T-cell (primary cell): ENCODE measurements at regions not wholly inside any gene's neighbourhood (a gene's known extent, or its start where the extent isn't known, plus 50 kb on each side); places are given as distances from the start of the nearest gene placed in this dataset.

Experiments
- ATAC-seq, 4 experiments: fragments of 200-7000 bp in 3 of 4; fragments of 150-1000 bp in 1 of 4; cut with Tn5 transposase; replicated peaks in 1 of 4; 1 replicate in 3 of 4; 2 replicates in 1 of 4; pipeline ENCODE4 v1.10.0; 2021; ENCODE audit warnings: moderate library complexity in 3 of 4, mild to moderate bottlenecking in 2 of 4, moderate number of reproducible peaks in 1 of 4
- CTCF ChIA-PET, 2 donors: fragments of 300-600 bp; sonication (Branson Sonifier 250); formaldehyde crosslinking; loops; one replicate each; lab custom pipeline; 2022; ENCODE audit warnings: antibody characterized with exemption in 2 of 2; lab: Charles Lee
- POLR2A ChIA-PET, 2 donors: fragments of 300-600 bp; sonication (Branson Sonifier 250); formaldehyde crosslinking; loops; one replicate each; lab custom pipeline; 2022; ENCODE audit warnings: antibody characterized with exemption in 2 of 2; lab: Charles Lee
- DNase-seq, 35 experiments: peaks; one replicate each; pipeline versions ENCODE4 v3.0.0 to v3.0.0-alpha.2; 2013 to 2023
- H3K27ac ChIP-seq: one replicate; pipeline ENCODE4 v1.5.1; 2013; ENCODE audit warnings: low read length
- H3K27me3 ChIP-seq, 2 experiments: replicated peaks in 1 of 2; 1 replicate in 1 of 2; 2 replicates in 1 of 2; pipeline versions ENCODE4 v1.6.1 to v1.7.0; 2013; ENCODE audit warnings: low read length in 1 of 2, mixed read lengths in 1 of 2; ENCODE audit not compliant: control insufficient read depth in 2 of 2, insufficient read depth in 2 of 2; ENCODE audit errors: extremely low read depth in 1 of 2
- H3K36me3 ChIP-seq, 2 donors: 1 replicate in 1 of 2; 2 replicates in 1 of 2; pipeline versions ENCODE4 v1.6.1 to v1.7.0; 2013; ENCODE audit warnings: low read length in 1 of 2; ENCODE audit not compliant: control insufficient read depth in 2 of 2, insufficient read depth in 1 of 2; ENCODE audit errors: extremely low read depth in 1 of 2
- H3K4me1 ChIP-seq, 2 experiments: 1 replicate in 1 of 2; 2 replicates in 1 of 2; pipeline versions ENCODE4 v1.6.1 to v1.7.0; 2013; ENCODE audit warnings: low read length in 2 of 2, mixed read lengths in 1 of 2; ENCODE audit not compliant: insufficient read depth in 2 of 2, control insufficient read depth in 1 of 2; ENCODE audit errors: extremely low read depth in 1 of 2
- H3K4me3 ChIP-seq, 2 donors: 1 replicate in 1 of 2; 2 replicates in 1 of 2; pipeline versions ENCODE4 v1.5.1 to v1.7.0; 2013; ENCODE audit warnings: mild to moderate bottlenecking in 2 of 2, low read length in 1 of 2, moderate library complexity in 1 of 2; ENCODE audit not compliant: control insufficient read depth in 1 of 2; ENCODE audit errors: extremely low read depth in 1 of 2
- H3K9me3 ChIP-seq: 2 replicates; pipeline ENCODE4 v1.7.0; 2013
- H3K27ac Mint-ChIP-seq, 2 donors: one replicate each; pipeline ENCODE4 v1.8.0; 2020 to 2021; ENCODE audit warnings: mild to moderate bottlenecking in 2 of 2, mixed read lengths in 2 of 2
- H3K27me3 Mint-ChIP-seq, 2 donors: one replicate each; pipeline ENCODE4 v1.8.0; 2021 to 2022; ENCODE audit warnings: mixed read lengths in 2 of 2
- H3K36me3 Mint-ChIP-seq: one replicate; pipeline ENCODE4 v1.8.0; 2021; ENCODE audit warnings: mixed read lengths
- H3K4me1 Mint-ChIP-seq, 3 donors: one replicate each; pipeline ENCODE4 v1.8.0; 2020 to 2022; ENCODE audit warnings: mixed read lengths in 3 of 3, mild to moderate bottlenecking in 1 of 3
- H3K4me3 Mint-ChIP-seq, 3 donors: one replicate each; pipeline ENCODE4 v1.8.0; 2020 to 2022; ENCODE audit warnings: mild to moderate bottlenecking in 3 of 3, mixed read lengths in 3 of 3, moderate library complexity in 3 of 3
- H3K9me3 Mint-ChIP-seq, 3 donors: one replicate each; pipeline ENCODE4 v1.8.0; 2020 to 2022; ENCODE audit warnings: mixed read lengths in 3 of 3
- WGBS: methylation state at CpG from one replicate; pipeline ENCODE4 v1.1.5; 2013; ENCODE audit warnings: missing lambda C conversion rate; ENCODE audit not compliant: insufficient coverage; 5-methylcytosine and 5-hydroxymethylcytosine counted together

DNA sequence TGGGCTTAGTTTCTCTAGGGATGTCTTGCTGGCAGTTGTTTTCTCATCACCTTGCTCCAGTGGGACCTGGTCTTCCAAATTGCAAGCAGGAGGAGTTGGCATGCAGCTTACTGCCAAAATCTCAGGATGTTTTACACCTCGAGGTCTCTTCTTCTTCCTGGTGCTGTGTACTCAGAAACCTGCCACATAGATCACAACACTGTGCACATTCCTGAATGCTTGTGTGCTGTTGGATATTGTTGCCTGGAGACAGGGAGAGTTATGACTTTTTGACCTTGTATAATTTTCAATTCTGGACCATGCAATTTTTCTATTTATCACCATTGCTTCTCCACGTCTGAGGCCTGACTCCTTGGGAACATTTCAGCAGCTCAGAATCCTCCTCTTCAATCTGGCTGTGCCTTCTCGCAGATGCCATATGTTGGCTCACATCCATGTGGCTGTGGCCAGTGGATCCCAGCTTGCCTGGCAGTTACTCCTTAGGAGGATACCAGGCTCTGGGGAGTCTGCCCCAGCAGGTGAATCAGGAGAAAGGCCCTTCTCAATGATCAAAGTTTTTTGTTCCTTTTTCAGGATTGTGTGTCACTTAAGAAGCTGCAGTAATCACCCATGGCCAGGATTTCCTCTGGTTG is 489.3 kb downstream of the TSN start:
- no peak overlapping the region for H3K4me3 Mint-ChIP-seq
- 72% methylated on average over 2 of the region's 3 CpGs for WGBS
- H3K4me1 Mint-ChIP-seq: no peaks in the 10 kb centered on the region
- POLR2A ChIA-PET: no interaction called here
- H3K27ac Mint-ChIP-seq: no peak overlapping the region
- CTCF ChIA-PET: interaction anchor here in 1 of 2 donors (0.6 kb wide), 1 partner anchor 1016 kb away, joined by 6 read pairs; no protein-coding TSS in a partner anchor
- Histone ChIP-seq H3K27ac (no peak overlapping the region), H3K4me3 (no peak overlapping the region), H3K9me3 (no peaks in the 10 kb centered on the region), H3K27me3 (no peaks in the 10 kb centered on the region), H3K4me1 (no peaks in the 10 kb centered on the region), H3K36me3 (no peaks in the 10 kb centered on the region)
- ATAC-seq (no peak), DNase-seq (no peak)
- no peaks in the 10 kb centered on the region for H3K9me3 Mint-ChIP-seq
- no peaks in the 10 kb centered on the region for H3K36me3 Mint-ChIP-seq
- H3K27me3 Mint-ChIP-seq: peaks cover 0 to 3% of the 10 kb centered on the region in 2 donors

DNA sequence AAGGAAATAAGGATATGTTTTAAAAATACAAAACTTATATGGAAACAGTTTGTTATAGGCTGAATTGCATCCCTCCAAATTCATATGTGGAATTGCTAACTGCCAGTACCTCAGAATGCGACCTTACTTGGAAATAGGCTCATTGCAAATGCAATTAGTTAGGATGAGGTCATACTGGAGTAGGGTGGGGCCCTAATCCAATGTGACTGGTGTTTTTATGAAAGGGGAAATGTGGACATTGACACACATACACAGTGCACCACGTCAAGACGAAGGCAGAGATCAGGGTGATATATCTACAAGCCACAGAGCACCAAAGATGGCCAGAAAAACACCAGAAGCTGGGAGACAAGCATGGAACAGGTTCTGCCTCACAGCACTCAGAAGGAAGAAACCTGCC is 494.2 kb downstream of the TSN start:
- Histone ChIP-seq H3K9me3 (no peaks in the 10 kb centered on the region), H3K27ac (no peak overlapping the region), H3K4me3 (no peak overlapping the region), H3K36me3 (no peaks in the 10 kb centered on the region), H3K4me1 (no peaks in the 10 kb centered on the region), H3K27me3 (no peaks in the 10 kb centered on the region)
- ChIA-PET POLR2A (no interaction called here), CTCF (no interaction called here)
- WGBS: 69% methylated on average over 3 of the region's 3 CpGs
- Mint-ChIP-seq H3K4me3 (no peak overlapping the region), H3K4me1 (no peaks in the 10 kb centered on the region), H3K9me3 (no peaks in the 10 kb centered on the region), H3K36me3 (no peaks in the 10 kb centered on the region), H3K27ac (no peak overlapping the region), H3K27me3 (peaks cover 2 to 3% of the 10 kb centered on the region in 2 donors)
- DNase-seq: no peak
- ATAC-seq: no peak

DNA sequence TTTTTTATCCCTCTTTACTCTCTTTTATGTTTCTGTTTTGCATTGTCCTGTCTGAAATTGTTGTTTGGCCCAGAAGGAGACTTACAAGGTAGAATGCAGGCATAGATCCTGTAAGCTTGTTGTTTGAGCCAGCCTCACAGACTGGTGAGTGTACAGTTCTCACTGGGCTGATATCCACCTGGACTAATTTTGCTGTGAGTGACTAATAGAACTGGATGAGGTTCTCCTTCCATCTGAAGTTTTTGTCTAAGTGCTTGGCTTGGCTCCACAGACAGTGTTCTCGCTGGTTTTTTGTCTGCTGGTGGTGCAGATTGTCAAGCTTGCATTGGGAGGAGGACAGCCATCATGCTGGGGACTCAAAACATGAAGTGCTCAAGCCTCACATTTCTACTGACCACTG is 495.7 kb downstream of the TSN start:
- H3K4me3 ChIP-seq: no peak overlapping the region
- H3K27me3 Mint-ChIP-seq: peaks cover 2% of the 10 kb centered on the region in 2 donors
- H3K9me3 ChIP-seq: no peaks in the 10 kb centered on the region
- no peaks in the 10 kb centered on the region for H3K27me3 ChIP-seq
- no peaks in the 10 kb centered on the region for H3K9me3 Mint-ChIP-seq
- DNase-seq (no peak), ATAC-seq (no peak)
- H3K36me3 Mint-ChIP-seq: no peaks in the 10 kb centered on the region
- H3K4me1 ChIP-seq: no peaks in the 10 kb centered on the region
- no CpG with 5 or more reads among the region's 1 CpG for WGBS
- no peak overlapping the region for H3K27ac ChIP-seq
- no peak overlapping the region for H3K4me3 Mint-ChIP-seq
- ChIA-PET CTCF (no interaction called here), POLR2A (no interaction called here)
- H3K4me1 Mint-ChIP-seq: no peaks in the 10 kb centered on the region
- no peak overlapping the region for H3K27ac Mint-ChIP-seq
- no peaks in the 10 kb centered on the region for H3K36me3 ChIP-seq

DNA sequence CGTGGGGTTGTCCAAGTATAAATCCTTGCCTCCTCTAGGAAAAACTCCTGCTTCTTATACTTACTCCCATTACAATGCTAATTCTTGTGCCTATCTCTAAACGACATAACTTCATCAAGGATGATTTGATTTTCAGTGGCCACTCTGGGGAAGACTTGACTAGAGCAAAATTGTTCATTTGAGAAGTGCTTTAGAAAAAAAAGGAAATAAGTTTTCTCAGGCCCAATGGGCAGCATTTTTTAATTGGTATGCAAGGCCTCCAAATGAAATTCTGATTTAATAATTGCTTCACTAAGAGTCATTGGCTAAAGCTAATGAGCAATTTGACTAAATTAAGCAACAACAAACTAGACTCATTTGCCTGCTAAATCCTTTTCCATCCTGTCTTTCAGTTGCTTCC is 496.1 kb downstream of the TSN start:
- H3K4me3 Mint-ChIP-seq: no peak overlapping the region
- H3K27ac Mint-ChIP-seq: no peak overlapping the region
- CTCF ChIA-PET: no interaction called here
- no peaks in the 10 kb centered on the region for H3K27me3 ChIP-seq
- no peaks in the 10 kb centered on the region for H3K36me3 Mint-ChIP-seq
- ATAC-seq: no peak
- no peak for DNase-seq
- POLR2A ChIA-PET: no interaction called here
- no peaks in the 10 kb centered on the region for H3K4me1 Mint-ChIP-seq
- no peaks in the 10 kb centered on the region for H3K9me3 Mint-ChIP-seq
- WGBS: no CpG with 5 or more reads among the region's 2 CpGs
- H3K4me1 ChIP-seq: no peaks in the 10 kb centered on the region
- H3K27ac ChIP-seq: no peak overlapping the region
- H3K4me3 ChIP-seq: no peak overlapping the region
- peaks cover 0 to 2% of the 10 kb centered on the region in 2 donors for H3K27me3 Mint-ChIP-seq
- H3K36me3 ChIP-seq: no peaks in the 10 kb centered on the region
- H3K9me3 ChIP-seq: no peaks in the 10 kb centered on the region

DNA sequence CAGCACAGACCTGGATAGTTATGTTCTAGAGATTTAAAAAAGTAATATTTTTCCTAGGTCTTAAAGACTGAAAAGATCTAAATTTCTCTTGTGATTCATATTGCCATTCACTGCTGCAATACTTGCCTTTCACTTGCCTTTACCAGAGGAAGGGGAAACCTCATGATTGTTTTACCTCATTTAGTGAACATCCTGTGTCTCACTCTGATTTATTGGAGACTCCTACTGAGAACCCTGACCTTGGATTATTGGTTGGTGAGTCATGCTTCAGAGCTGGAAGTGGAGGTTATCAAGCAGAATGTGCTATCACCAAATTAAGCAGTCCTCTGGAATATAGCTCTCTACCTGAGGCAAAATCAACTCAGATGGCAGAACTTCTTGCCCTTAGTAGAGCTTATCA is 500.5 kb downstream of the TSN start:
- no peak for ATAC-seq
- CTCF ChIA-PET: no interaction called here

DNA sequence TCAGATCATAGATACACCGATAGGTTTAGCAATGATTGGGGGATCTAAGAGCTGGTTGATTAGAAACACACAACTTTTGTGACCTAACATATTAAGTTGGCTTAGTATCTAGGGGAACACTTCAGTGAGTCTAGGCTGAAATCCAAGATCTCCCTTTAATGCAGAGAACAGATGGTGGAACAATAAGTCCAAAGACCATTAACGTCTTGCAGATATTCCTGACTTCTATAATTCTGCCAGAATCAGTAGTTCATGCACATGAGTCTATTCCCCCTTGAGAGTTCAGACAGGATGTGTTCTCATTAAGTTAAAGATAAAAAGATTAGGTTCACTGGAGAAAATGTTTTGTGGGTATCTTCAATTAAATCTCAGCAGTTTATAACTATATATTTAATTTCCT is 506.5 kb downstream of the TSN start:
- no peak for DNase-seq
- H3K4me3 ChIP-seq: no peak overlapping the region
- ChIA-PET POLR2A (no interaction called here), CTCF (no interaction called here)
- H3K4me1 ChIP-seq: no peaks in the 10 kb centered on the region
- H3K4me3 Mint-ChIP-seq: no peak overlapping the region
- H3K27me3 Mint-ChIP-seq: no peaks in the 10 kb centered on the region
- H3K36me3 ChIP-seq: no peaks in the 10 kb centered on the region
- H3K27ac Mint-ChIP-seq: no peak overlapping the region
- no peaks in the 10 kb centered on the region for H3K4me1 Mint-ChIP-seq
- no peaks in the 10 kb centered on the region for H3K9me3 Mint-ChIP-seq
- no peak for ATAC-seq
- H3K36me3 Mint-ChIP-seq: no peaks in the 10 kb centered on the region
- H3K9me3 ChIP-seq: no peaks in the 10 kb centered on the region
- no CpG with 5 or more reads among the region's 2 CpGs for WGBS
- no peaks in the 10 kb centered on the region for H3K27me3 ChIP-seq
- no peak overlapping the region for H3K27ac ChIP-seq

More for the DNA sequence above, 500.5 kb downstream of the TSN start:
- Histone ChIP-seq H3K4me1 (no peaks in the 10 kb centered on the region), H3K4me3 (no peak overlapping the region), H3K9me3 (no peaks in the 10 kb centered on the region), H3K27me3 (no peaks in the 10 kb centered on the region), H3K27ac (no peak overlapping the region), H3K36me3 (no peaks in the 10 kb centered on the region)
- Mint-ChIP-seq H3K9me3 (no peaks in the 10 kb centered on the region), H3K4me1 (no peaks in the 10 kb centered on the region), H3K27ac (no peak overlapping the region), H3K4me3 (no peak overlapping the region), H3K27me3 (peaks cover 0 to 1% of the 10 kb centered on the region in 2 donors), H3K36me3 (no peaks in the 10 kb centered on the region)
- POLR2A ChIA-PET: no interaction called here
- DNase-seq: no peak

DNA sequence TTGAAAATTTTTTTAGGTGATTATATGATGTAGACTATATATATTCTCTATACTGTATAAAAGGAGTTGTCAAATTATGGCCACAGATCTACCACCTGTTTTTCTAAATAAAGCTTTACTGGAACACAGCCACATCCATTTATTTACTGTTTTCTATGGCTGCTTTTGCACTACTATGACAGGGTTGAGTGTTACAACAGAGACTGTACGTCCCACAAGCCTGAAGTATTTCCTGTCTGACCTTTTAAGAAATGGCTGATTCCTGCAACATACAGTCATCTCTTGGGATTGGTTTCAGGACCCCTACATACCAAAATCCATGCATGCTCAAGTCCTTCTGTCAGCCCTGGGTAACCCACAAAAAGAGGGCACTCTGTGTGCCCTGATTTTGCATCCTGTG is 508.3 kb downstream of the TSN start:
- DNase-seq (no peak), ATAC-seq (no peak)
- no peak overlapping the region for H3K27ac Mint-ChIP-seq
- ChIA-PET CTCF (no interaction called here), POLR2A (no interaction called here)
- H3K4me1 Mint-ChIP-seq: no peaks in the 10 kb centered on the region
- Histone ChIP-seq H3K9me3 (no peaks in the 10 kb centered on the region), H3K27me3 (no peaks in the 10 kb centered on the region), H3K4me1 (no peaks in the 10 kb centered on the region), H3K27ac (no peak overlapping the region), H3K4me3 (no peak overlapping the region), H3K36me3 (no peaks in the 10 kb centered on the region)
- 29% methylated on average over 1 of the region's 1 CpG for WGBS
- no peaks in the 10 kb centered on the region for H3K9me3 Mint-ChIP-seq
- no peaks in the 10 kb centered on the region for H3K27me3 Mint-ChIP-seq
- H3K36me3 Mint-ChIP-seq: no peaks in the 10 kb centered on the region
- no peak overlapping the region for H3K4me3 Mint-ChIP-seq
